H1 (cell line): ENCODE measurements at regions not wholly inside any gene's neighbourhood (a gene's known extent, or its start where the extent isn't known, plus 50 kb on each side); places are given as distances from the start of the nearest gene placed in this dataset.

Experiments
- CTCF ChIA-PET: fragments of 300-600 bp; sonication (Branson Sonifier 250); formaldehyde crosslinking; loops from one replicate; lab custom pipeline; 2021; ENCODE audit not compliant: partially characterized antibody; lab: Charles Lee
- POLR2A ChIA-PET: fragments of 300-600 bp; sonication (Branson Sonifier 250); formaldehyde crosslinking; loops from one replicate; lab custom pipeline; 2021; ENCODE audit warnings: inconsistent platforms; ENCODE audit not compliant: partially characterized antibody; lab: Charles Lee
- DNase-seq, 2 experiments: peaks; one replicate each; pipeline versions ENCODE4 v3.0.0 to v3.0.0-alpha.2; 2010 to 2022; ENCODE audit warnings: low spot score in 2 of 2, low read depth in 1 of 2, mixed read lengths in 1 of 2
- FAIRE-seq: peaks from 2 replicates; lab custom pipeline; 2011; peaks lifted over from hg19 to GRCh38; lab: Jason Lieb, UNC
- H2AFZ ChIP-seq: 2 replicates; pipeline ENCODE4 v1.8.1; 2012; ENCODE audit warnings: low read length, inconsistent platforms
- H2AK5ac ChIP-seq: 2 replicates; pipeline ENCODE4 v1.6.1; 2013; ENCODE audit warnings: low read depth, low read length
- H2BK120ac ChIP-seq: replicated peaks from 2 replicates; pipeline ENCODE3; 2013; ENCODE audit warnings: low read depth, low read length, inconsistent platforms
- H2BK12ac ChIP-seq: 2 replicates; pipeline ENCODE4 v1.6.1; 2013; ENCODE audit warnings: low read depth, low read length
- H2BK15ac ChIP-seq: 2 replicates; pipeline ENCODE4 v1.6.1; 2013; ENCODE audit warnings: low read length
- H2BK20ac ChIP-seq: 2 replicates; pipeline ENCODE4 v1.6.1; 2013; ENCODE audit warnings: low read length
- H2BK5ac ChIP-seq: 2 replicates; pipeline ENCODE4 v1.6.1; 2013; ENCODE audit warnings: low read depth, low read length
- H3K14ac ChIP-seq: 2 replicates; pipeline ENCODE4 v1.6.1; 2013; ENCODE audit warnings: inconsistent platforms; ENCODE audit not compliant: insufficient read length
- H3K18ac ChIP-seq: 2 replicates; pipeline ENCODE4 v1.6.1; 2013; ENCODE audit warnings: low read length; ENCODE audit errors: extremely low read depth
- H3K23ac ChIP-seq: 2 replicates; pipeline ENCODE4 v1.6.1; 2013; ENCODE audit warnings: inconsistent platforms; ENCODE audit not compliant: insufficient read length
- H3K23me2 ChIP-seq: 2 replicates; pipeline ENCODE4 v1.6.1; 2013; ENCODE audit warnings: low read depth, low read length
- H3K27ac ChIP-seq: 2 replicates; pipeline ENCODE4 v1.6.1; 2011; ENCODE audit warnings: low read depth, low read length, inconsistent platforms
- H3K27me3 ChIP-seq, 4 experiments: replicated peaks in 1 of 4; 1 replicate in 1 of 4; 2 replicates in 3 of 4; pipeline versions ENCODE4 v1.6.1 to v1.8.1; 2011 to 2013; ENCODE audit warnings: low read length in 3 of 4, mild to moderate bottlenecking in 3 of 4, inconsistent platforms in 2 of 4, mixed read lengths in 2 of 4, moderate library complexity in 1 of 4; ENCODE audit not compliant: control insufficient read depth in 3 of 4, insufficient read depth in 3 of 4; ENCODE audit errors: extremely low read depth in 1 of 4
- H3K36me3 ChIP-seq, 4 experiments: 2 replicates each; pipeline versions ENCODE4 v1.6.1 to v1.8.1; 2011 to 2013; ENCODE audit warnings: mild to moderate bottlenecking in 4 of 4, low read length in 3 of 4, moderate library complexity in 2 of 4, control low read depth in 1 of 4, inconsistent platforms in 1 of 4; ENCODE audit not compliant: insufficient read depth in 4 of 4, control insufficient read depth in 2 of 4
- H3K4ac ChIP-seq: replicated peaks from 2 replicates; pipeline ENCODE3; 2013; ENCODE audit warnings: low read length, low read depth, mixed read lengths, inconsistent platforms; ENCODE audit not compliant: insufficient read length
- H3K4me1 ChIP-seq, 4 experiments: replicated peaks in 1 of 4; 1 replicate in 1 of 4; 2 replicates in 3 of 4; pipeline versions ENCODE4 v1.6.1 to v1.8.1; 2011 to 2013; ENCODE audit warnings: low read length in 3 of 4, inconsistent platforms in 2 of 4, mixed read lengths in 1 of 4; ENCODE audit not compliant: insufficient read depth in 4 of 4, control insufficient read depth in 3 of 4
- H3K4me2 ChIP-seq, 2 experiments: 2 replicates each; pipeline versions ENCODE4 v1.6.1 to v1.8.1; 2011 to 2013; ENCODE audit warnings: low read depth in 2 of 2, low read length in 2 of 2, control low read depth in 1 of 2, inconsistent platforms in 1 of 2, mild to moderate bottlenecking in 1 of 2; ENCODE audit not compliant: insufficient read depth in 1 of 2
- H3K4me3 ChIP-seq, 4 experiments: fragments of 200-600, 300-600 bp in 1 of 4; sonication (generic), shearing (Covaris generic), sonication (Bioruptor Twin) in 1 of 4; 2 replicates each; pipeline versions ENCODE4 v1.5.1 to v1.8.1; 2011 to 2016; ENCODE audit warnings: low read length in 4 of 4, low read depth in 3 of 4, control low read depth in 2 of 4, inconsistent platforms in 2 of 4, mild to moderate bottlenecking in 2 of 4, mixed read lengths in 1 of 4, moderate library complexity in 1 of 4; ENCODE audit not compliant: insufficient read depth in 2 of 4; ENCODE audit errors: extremely low read depth in 1 of 4
- H3K56ac ChIP-seq: replicated peaks from 2 replicates; pipeline ENCODE3; 2013; ENCODE audit warnings: low read depth, mild to moderate bottlenecking, mixed read lengths, low read length, inconsistent platforms; ENCODE audit not compliant: insufficient read length
- H3K79me1 ChIP-seq: 2 replicates; pipeline ENCODE4 v1.6.1; 2013; ENCODE audit warnings: low read depth, low read length, control low read depth
- H3K79me2 ChIP-seq, 2 experiments: 2 replicates each; pipeline versions ENCODE4 v1.6.1 to v1.8.1; 2012 to 2013; ENCODE audit warnings: low read length in 2 of 2, mild to moderate bottlenecking in 2 of 2, inconsistent platforms in 1 of 2; ENCODE audit not compliant: insufficient read depth in 2 of 2, control insufficient read depth in 1 of 2
- H3K9ac ChIP-seq, 4 experiments: replicated peaks in 1 of 4; 1 replicate in 1 of 4; 2 replicates in 3 of 4; pipeline versions ENCODE4 v1.6.1 to v1.8.1; 2011 to 2013; ENCODE audit warnings: low read depth in 3 of 4, low read length in 3 of 4, control low read depth in 2 of 4, mild to moderate bottlenecking in 2 of 4, moderate library complexity in 2 of 4, inconsistent platforms in 1 of 4; ENCODE audit errors: extremely low read depth in 1 of 4
- H3K9me3 ChIP-seq, 2 experiments: 2 replicates each; pipeline versions ENCODE4 v1.6.1 to v1.8.1; 2012 to 2013; ENCODE audit warnings: mild to moderate bottlenecking in 2 of 2, moderate library complexity in 2 of 2, control low read depth in 1 of 2, inconsistent platforms in 1 of 2, low read depth in 1 of 2, low read length in 1 of 2, mixed read lengths in 1 of 2; ENCODE audit not compliant: insufficient read depth in 2 of 2
- H4K20me1 ChIP-seq, 2 experiments: replicated peaks in 1 of 2; 2 replicates each; pipeline versions ENCODE3 to v1.8.1; 2011 to 2013; ENCODE audit warnings: inconsistent platforms in 2 of 2, low read length in 2 of 2, mild to moderate bottlenecking in 1 of 2; ENCODE audit not compliant: insufficient read depth in 2 of 2, control insufficient read depth in 1 of 2
- H4K5ac ChIP-seq: 2 replicates; pipeline ENCODE4 v1.6.1; 2013; ENCODE audit warnings: low read length, low read depth, mixed read lengths, inconsistent platforms; ENCODE audit not compliant: insufficient read length
- H4K8ac ChIP-seq: 2 replicates; pipeline ENCODE4 v1.8.0; 2013; ENCODE audit warnings: mild to moderate bottlenecking, moderate library complexity, low read length, inconsistent platforms; ENCODE audit not compliant: insufficient read depth; ENCODE audit errors: extremely low read depth
- H4K91ac ChIP-seq: replicated peaks from 2 replicates; pipeline ENCODE3; 2013; ENCODE audit warnings: low read length, mixed read lengths, inconsistent platforms; ENCODE audit not compliant: insufficient read length
- CBX5 ChIP-seq: fragments of 300-800, 300-1000 bp; sonication (generic); IDR thresholded peaks from 2 replicates; pipeline ENCODE4 v1.7.1; 2016; ENCODE audit warnings: antibody characterized with exemption, low read length, low read depth
- GTF2F1 ChIP-seq: IDR thresholded peaks from 2 replicates; pipeline ENCODE4 v1.6.1; 2012; ENCODE audit warnings: low read depth, low read length, improper control_type of control experiment, borderline replicate concordance
- NRF1 ChIP-seq: IDR thresholded peaks from 2 replicates; pipeline ENCODE4 v1.6.1; 2011; ENCODE audit warnings: mild to moderate bottlenecking, low read depth, low read length, improper control_type of control experiment
- WGBS, 2 experiments: shearing (Covaris generic) in 1 of 2; methylation state at CpG; one replicate each; pipeline versions ENCODE4 v1.1.6 to v1.1.7; 2013 to 2015; ENCODE audit warnings: low lambda C conversion rate in 2 of 2, mixed read lengths in 2 of 2, inconsistent platforms in 1 of 2, low coverage in 1 of 2, missing lambda C conversion rate in 1 of 2; ENCODE audit not compliant: insufficient replicate concordance in 2 of 2, insufficient coverage in 1 of 2, insufficient read length in 1 of 2; ENCODE audit errors: extremely low coverage in 1 of 2, missing lambda C conversion rate in 1 of 2; 5-methylcytosine and 5-hydroxymethylcytosine counted together
- TF ChIP-seq, protein P1 (sequence below): IDR thresholded peaks from 2 replicates; pipeline ENCODE4 v1.6.1; 2012; ENCODE audit warnings: inconsistent platforms

- no peak overlapping the region for H3K27ac ChIP-seq
- H2BK5ac ChIP-seq: no peak overlapping the region; the same call in 1 of the 2 replicates
- 0 out of 2 replicates have a peak overlapping the region, but pooled peaks have one; percentile 19 for H3K18ac ChIP-seq
- no peak overlapping the region for H2AFZ ChIP-seq
- H3K4me1 ChIP-seq: peaks cover 0 to 12% (median 2%) of the 10 kb centered on the region in 4 experiments; a peak in 4 of 7 replicates
- no peak overlapping the region for H4K8ac ChIP-seq
- no peak overlapping the region for H3K56ac ChIP-seq
- H3K23ac ChIP-seq: no peak overlapping the region
- no peak overlapping the region for H3K4me3 ChIP-seq
- 74% methylated on average over 10 of the region's 10 CpGs; no CpG with 5 or more reads in 1 of the 2 experiments for WGBS, 2 experiments
- no peaks in the 10 kb centered on the region for H4K20me1 ChIP-seq
- H2BK15ac ChIP-seq: no peak overlapping the region
- H2BK12ac ChIP-seq: no peak overlapping the region
- no peak overlapping the region for H3K9ac ChIP-seq
- H4K5ac ChIP-seq: no peak overlapping the region
- peak overlapping the region; percentile 20; the same call in 1 of the 2 replicates for H2AK5ac ChIP-seq
- no peaks in the 10 kb centered on the region for H3K23me2 ChIP-seq
- peaks cover 0 to 10% of the 10 kb centered on the region in 2 experiments; a peak in 2 of 4 replicates for H3K9me3 ChIP-seq
- POLR2A ChIA-PET: interaction anchor here (1.1 kb wide), 1 partner anchor 16 kb away, joined by 3 read pairs; no protein-coding TSS in a partner anchor
- peak overlapping the region; percentile 14 for H4K91ac ChIP-seq
- no peaks in the 10 kb centered on the region for H3K79me2 ChIP-seq
- FAIRE-seq (no peak), DNase-seq (no peak)
- no peak overlapping the region for H3K14ac ChIP-seq
- no peak overlapping the region; a peak in 1 of 4 replicates for H3K4me2 ChIP-seq
- no peaks in the 10 kb centered on the region for H3K27me3 ChIP-seq
- peak overlapping the region; percentile 48; the same call in 1 of the 2 replicates for H2BK20ac ChIP-seq
- H2BK120ac ChIP-seq: peak overlapping the region; percentile 24
- CTCF ChIA-PET: interaction anchor here (1.3 to 1.9 kb wide), 6 partner anchors 8 to 157 kb away, joined by 4 to 5 read pairs (median 4); no protein-coding TSS in a partner anchor
- H3K79me1 ChIP-seq: no peaks in the 10 kb centered on the region
- H3K36me3 ChIP-seq: no peaks in the 10 kb centered on the region
- H3K4ac ChIP-seq: no peak overlapping the region
- TF ChIP-seq CBX5 (no peak), GTF2F1 (no peak), NRF1 (no peak)
- TF ChIP-seq, protein P1, sequence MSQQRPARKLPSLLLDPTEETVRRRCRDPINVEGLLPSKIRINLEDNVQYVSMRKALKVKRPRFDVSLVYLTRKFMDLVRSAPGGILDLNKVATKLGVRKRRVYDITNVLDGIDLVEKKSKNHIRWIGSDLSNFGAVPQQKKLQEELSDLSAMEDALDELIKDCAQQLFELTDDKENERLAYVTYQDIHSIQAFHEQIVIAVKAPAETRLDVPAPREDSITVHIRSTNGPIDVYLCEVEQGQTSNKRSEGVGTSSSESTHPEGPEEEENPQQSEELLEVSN: peak; percentile 17
Measured at GRCh38 chr13:111597191-111597611, 276.8 kb downstream of the TEX29 start.
